Endothelial cell of umbilical vein (primary cell): ENCODE measurements at regions not wholly inside any gene's neighbourhood (a gene's known extent, or its start where the extent isn't known, plus 50 kb on each side); places are given as distances from the start of the nearest gene placed in this dataset.
A peak's percentile ranks its signal among the peaks of the same experiment; 100 is the strongest.

Experiments used
- BruUV-seq: library from RNA; stranded (reverse); fragments of 400-500 nt; replicated peaks from 2 replicates; lab custom pipeline; 2021; lab: Mats Ljungman, UMichigan
- CTCF ChIA-PET: fragments of 300-600, 350-600 bp; sonication (Branson Sonifier 250); formaldehyde crosslinking; loops from one replicate; lab custom pipeline; 2021; ENCODE audit warnings: antibody characterized with exemption, inconsistent platforms; lab: Charles Lee
- POLR2A ChIA-PET: fragments of 300-600, 350-600 bp; sonication (Branson Sonifier 250); formaldehyde crosslinking; loops from one replicate; lab custom pipeline; 2021; ENCODE audit warnings: antibody characterized with exemption, inconsistent platforms; lab: Charles Lee
- DNase-seq: peaks from one replicate; pipeline ENCODE4 v3.0.0-alpha.2; 2011; ENCODE audit warnings: low read depth, low spot score
- FAIRE-seq: peaks from 2 replicates; lab custom pipeline; 2011; peaks lifted over from hg19 to GRCh38; lab: Jason Lieb, UNC
- H2AFZ ChIP-seq: 2 replicates; pipeline ENCODE4 v1.6.0; 2012; ENCODE audit warnings: low read depth, low read length, control low read depth, inconsistent platforms
- H3K27ac ChIP-seq: 2 replicates; pipeline ENCODE4 v1.5.1; 2011; ENCODE audit warnings: low read depth, mild to moderate bottlenecking, control low read depth, low read length, moderate library complexity; ENCODE audit not compliant: insufficient read depth
- H3K27me3 ChIP-seq, 2 experiments: 2 replicates each; pipeline versions ENCODE4 v1.6.0 to v1.6.1; 2011; ENCODE audit warnings: low read length in 2 of 2, mixed read lengths in 1 of 2; ENCODE audit not compliant: control insufficient read depth in 2 of 2, insufficient read depth in 2 of 2
- H3K36me3 ChIP-seq, 2 experiments: 2 replicates in 1 of 2; 3 replicates in 1 of 2; pipeline ENCODE4 v1.5.1; 2011; ENCODE audit warnings: low read length in 2 of 2, mild to moderate bottlenecking in 1 of 2, moderate library complexity in 1 of 2; ENCODE audit not compliant: control insufficient read depth in 2 of 2, insufficient read depth in 2 of 2; ENCODE audit errors: extremely low read depth in 1 of 2
- H3K4me1 ChIP-seq: 3 replicates; pipeline ENCODE4 v1.5.1; 2011; ENCODE audit warnings: mild to moderate bottlenecking, low read length; ENCODE audit not compliant: control insufficient read depth, insufficient read depth; ENCODE audit errors: extremely low read depth
- H3K4me2 ChIP-seq: 2 replicates; pipeline ENCODE4 v1.6.1; 2011; ENCODE audit warnings: low read length, control low read depth, mixed read lengths; ENCODE audit not compliant: insufficient read depth
- H3K4me3 ChIP-seq, 3 experiments: fragments of 200-600 bp in 1 of 3; sonication (generic), shearing (Covaris generic) in 1 of 3; replicated peaks in 1 of 3; 2 replicates each; pipeline ENCODE4 v1.5.1; 2011 to 2016; ENCODE audit warnings: control low read depth in 3 of 3, low read length in 3 of 3, mild to moderate bottlenecking in 2 of 3, inconsistent platforms in 1 of 3, low read depth in 1 of 3, moderate library complexity in 1 of 3; ENCODE audit not compliant: insufficient read depth in 1 of 3
- H3K79me2 ChIP-seq: 2 replicates; pipeline ENCODE4 v1.6.0; 2012; ENCODE audit warnings: low read length, inconsistent platforms; ENCODE audit not compliant: control insufficient read depth, insufficient read depth
- H3K9ac ChIP-seq: replicated peaks from 2 replicates; pipeline ENCODE3; 2011; ENCODE audit warnings: low read length, control low read depth; ENCODE audit not compliant: insufficient read depth; ENCODE audit errors: extremely low read depth
- H3K9me1 ChIP-seq: replicated peaks from 3 replicates; pipeline ENCODE4 v1.6.0; 2011; ENCODE audit warnings: mild to moderate bottlenecking, low read length; ENCODE audit not compliant: control insufficient read depth, insufficient read depth; ENCODE audit errors: extremely low read depth
- H3K9me3 ChIP-seq: replicated peaks from 2 replicates; pipeline ENCODE4 v1.5.1; 2012; ENCODE audit warnings: low read length, inconsistent platforms; ENCODE audit not compliant: control insufficient read depth, insufficient read depth
- H4K20me1 ChIP-seq: replicated peaks from 2 replicates; pipeline ENCODE3; 2011; ENCODE audit warnings: mild to moderate bottlenecking, low read length; ENCODE audit not compliant: control insufficient read depth, insufficient read depth; ENCODE audit errors: extremely low read depth
- FOS ChIP-seq: IDR thresholded peaks from 2 replicates; pipeline ENCODE4 v1.6.1; 2011; ENCODE audit warnings: mild to moderate bottlenecking, low read length, moderate library complexity, borderline replicate concordance; ENCODE audit not compliant: insufficient read depth
- GATA2 ChIP-seq: IDR thresholded peaks from 2 replicates; pipeline ENCODE4 v1.7.0; 2011; ENCODE audit warnings: low read depth, mild to moderate bottlenecking, moderate library complexity, mixed read lengths, low read length; ENCODE audit not compliant: insufficient read length, insufficient read depth
- JUN ChIP-seq: IDR thresholded peaks from 2 replicates; pipeline ENCODE4 v1.6.1; 2011; ENCODE audit warnings: borderline replicate concordance, low read depth; ENCODE audit not compliant: insufficient read length, insufficient read depth
- POLR2AphosphoS5 ChIP-seq: IDR thresholded peaks from 2 replicates; pipeline ENCODE4 v1.6.1; 2012; ENCODE audit warnings: low read depth, mild to moderate bottlenecking, control low read depth, low read length, moderate library complexity; ENCODE audit not compliant: insufficient read depth
- dilution Hi-C: fragments of 300-500 bp; cut with MboI; formaldehyde crosslinking; loops from one replicate; pipeline ENCODE4 v1.15.0; 2019; ENCODE audit warnings: low sequenced_read_pairs; ENCODE audit not compliant: extremely low pct_ligation_motif_present
- intact Hi-C: fragments of 100-400 bp; cut with micrococcal nuclease; formaldehyde crosslinking; loops from one replicate; pipeline ENCODE4 v1.10.0; 2022
- TF ChIP-seq, protein P1 (sequence below), 2 donors: IDR thresholded peaks; 1 replicate in 1 of 2; 2 replicates in 1 of 2; pipeline ENCODE4 v1.5.1; 2011; ENCODE audit warnings: low read length in 2 of 2, mild to moderate bottlenecking in 2 of 2, moderate library complexity in 2 of 2, control low read depth in 1 of 2, inconsistent platforms in 1 of 2, low read depth in 1 of 2; ENCODE audit not compliant: insufficient read depth in 1 of 2; ENCODE audit errors: extremely low read depth in 1 of 2

DNA sequence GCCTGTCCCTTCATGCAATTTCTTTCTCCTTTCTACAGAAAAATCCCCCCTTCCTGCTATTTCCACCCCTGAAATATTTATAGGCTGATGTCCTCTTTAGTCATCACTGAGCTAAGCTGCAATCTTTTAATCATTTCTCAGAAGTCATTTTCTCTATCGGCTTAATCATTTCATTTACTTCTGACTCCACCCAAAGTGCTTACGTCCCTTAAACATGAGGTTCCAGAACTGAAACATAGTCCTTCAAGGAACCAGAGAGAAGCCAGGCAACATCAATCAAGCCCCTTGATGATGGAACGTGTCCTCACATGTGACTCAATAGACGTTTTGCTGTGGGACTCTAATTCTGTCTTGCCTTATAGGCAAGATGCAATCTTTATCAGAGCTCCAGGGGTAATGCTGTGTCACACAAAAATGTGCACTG is 148.7 kb upstream of the KRR1 start:
- Histone ChIP-seq H3K4me3 (no peak overlapping the region), H3K9ac (no peak overlapping the region), H3K36me3 (no peaks in the 10 kb centered on the region), H4K20me1 (no peaks in the 10 kb centered on the region), H3K79me2 (no peaks in the 10 kb centered on the region), H3K27me3 (no peaks in the 10 kb centered on the region), H2AFZ (peak overlapping the region; percentile 64), H3K4me1 (peaks cover 47% of the 10 kb centered on the region), H3K27ac (no peak overlapping the region), H3K9me1 (no peaks in the 10 kb centered on the region), H3K4me2 (peak overlapping the region; percentile 4), H3K9me3 (no peaks in the 10 kb centered on the region)
- no TSS peak for BruUV-seq
- FAIRE-seq (no peak), DNase-seq (peak; percentile 15)
- ChIA-PET POLR2A (no interaction called here), CTCF (interaction anchor here (1.8 to 2.1 kb wide), 2 partner anchors 39 to 371 kb away, joined by 7 to 11 read pairs; partner anchors contain the start of gene PHLDA1)
- intact Hi-C loops (no loop called here), dilution Hi-C loops (no loop called here)
- TF ChIP-seq GATA2 = peak; percentile 42
- TF ChIP-seq FOS = peak; percentile 11
- no peak for TF ChIP-seq POLR2AphosphoS5

DNA sequence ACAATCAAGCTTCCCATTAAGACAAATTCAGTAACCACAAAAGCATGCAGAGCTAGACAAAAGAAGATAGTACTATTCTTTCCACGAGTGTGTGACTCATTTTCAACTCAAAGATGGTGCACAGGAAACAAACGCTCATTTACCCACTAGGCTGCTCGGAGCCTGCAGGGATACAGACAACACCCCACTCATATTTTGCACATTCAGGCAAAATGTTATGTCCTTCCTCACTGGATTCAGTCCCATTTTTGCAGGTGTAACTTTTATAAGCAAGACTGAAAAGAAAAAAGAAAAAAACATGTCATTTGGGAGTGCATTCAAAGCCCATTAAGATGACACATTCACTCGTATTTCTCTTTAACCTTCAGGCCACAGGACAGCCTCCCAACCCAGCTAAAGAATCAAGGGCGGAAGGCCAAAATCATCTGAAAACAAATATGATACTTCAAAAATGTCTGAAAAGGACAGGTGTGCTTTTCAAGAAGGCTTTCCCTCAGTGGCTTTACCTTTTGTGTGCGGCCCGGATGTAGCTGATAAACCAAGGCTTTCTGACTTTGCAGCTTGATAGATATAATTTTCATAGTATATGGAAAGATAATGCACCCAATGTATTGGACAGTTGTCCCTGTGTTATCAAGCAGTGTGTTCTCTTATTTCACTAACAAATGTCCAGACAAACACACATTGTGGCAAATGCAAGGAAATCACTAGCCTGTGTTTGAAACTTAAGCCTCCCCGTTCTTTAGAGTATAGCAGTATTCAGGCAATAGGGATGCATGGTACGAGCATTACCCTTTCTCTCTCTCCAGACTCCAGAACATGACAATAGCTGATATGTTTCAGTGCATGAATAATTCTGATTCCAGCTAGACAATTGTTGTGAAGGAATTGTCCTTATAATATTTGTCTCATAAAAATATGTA is 147.8 kb upstream of the KRR1 start:
- H4K20me1 ChIP-seq = no peaks in the 10 kb centered on the region
- peaks cover 47% of the 10 kb centered on the region for H3K4me1 ChIP-seq
- no peaks in the 10 kb centered on the region for H3K9me1 ChIP-seq
- H3K9me3 ChIP-seq = no peaks in the 10 kb centered on the region
- dilution Hi-C loops (no loop called here), intact Hi-C loops (no loop called here)
- H3K4me3 ChIP-seq = no peak overlapping the region
- no peaks in the 10 kb centered on the region for H3K79me2 ChIP-seq
- FAIRE-seq (peak; percentile 57), DNase-seq (peak; percentile 77)
- peak overlapping the region; percentile 55 for H2AFZ ChIP-seq
- peak overlapping the region; percentile 39 for H3K9ac ChIP-seq
- H3K27ac ChIP-seq = peak overlapping the region; percentile 49
- TF ChIP-seq POLR2AphosphoS5 (peak; percentile 43), JUN (peak; percentile 74), FOS (peak; percentile 93)
- TF ChIP-seq, protein P1, sequence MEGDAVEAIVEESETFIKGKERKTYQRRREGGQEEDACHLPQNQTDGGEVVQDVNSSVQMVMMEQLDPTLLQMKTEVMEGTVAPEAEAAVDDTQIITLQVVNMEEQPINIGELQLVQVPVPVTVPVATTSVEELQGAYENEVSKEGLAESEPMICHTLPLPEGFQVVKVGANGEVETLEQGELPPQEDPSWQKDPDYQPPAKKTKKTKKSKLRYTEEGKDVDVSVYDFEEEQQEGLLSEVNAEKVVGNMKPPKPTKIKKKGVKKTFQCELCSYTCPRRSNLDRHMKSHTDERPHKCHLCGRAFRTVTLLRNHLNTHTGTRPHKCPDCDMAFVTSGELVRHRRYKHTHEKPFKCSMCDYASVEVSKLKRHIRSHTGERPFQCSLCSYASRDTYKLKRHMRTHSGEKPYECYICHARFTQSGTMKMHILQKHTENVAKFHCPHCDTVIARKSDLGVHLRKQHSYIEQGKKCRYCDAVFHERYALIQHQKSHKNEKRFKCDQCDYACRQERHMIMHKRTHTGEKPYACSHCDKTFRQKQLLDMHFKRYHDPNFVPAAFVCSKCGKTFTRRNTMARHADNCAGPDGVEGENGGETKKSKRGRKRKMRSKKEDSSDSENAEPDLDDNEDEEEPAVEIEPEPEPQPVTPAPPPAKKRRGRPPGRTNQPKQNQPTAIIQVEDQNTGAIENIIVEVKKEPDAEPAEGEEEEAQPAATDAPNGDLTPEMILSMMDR (IDR thresholded peaks at IDR 0.05; ENCODE audit: extremely low read depth in 1 of 2, insufficient read depth in 1 of 2, low read depth in 1 of 2, low read length in 2 of 2) = no peak
- no peaks in the 10 kb centered on the region for H3K36me3 ChIP-seq
- no TSS peak for BruUV-seq
- CTCF ChIA-PET = interaction anchor here (0.6 to 2.1 kb wide), 9 partner anchors 11 to 378 kb away, joined by 3 to 11 read pairs (median 3); partner anchors contain the start of gene PHLDA1
- POLR2A ChIA-PET = interaction anchor here (0.7 kb wide), 2 partner anchors 9 to 319 kb away, joined by 5 read pairs; no protein-coding TSS in a partner anchor
- peak overlapping the region; percentile 8 for H3K4me2 ChIP-seq
- no peaks in the 10 kb centered on the region for H3K27me3 ChIP-seq
